Glutamatergic neuron (in vitro differentiated cells): ENCODE measurements at regions not wholly inside any gene's neighbourhood (a gene's known extent, or its start where the extent isn't known, plus 50 kb on each side); places are given as distances from the start of the nearest gene placed in this dataset.

Source experiments
- DNase-seq: peaks from one replicate; pipeline ENCODE4 v3.0.0; 2022
- H3K27ac Mint-ChIP-seq: one replicate; pipeline ENCODE4 v1.8.0; 2020; ENCODE audit warnings: mild to moderate bottlenecking, mixed read lengths, inconsistent platforms; ENCODE audit not compliant: unreplicated experiment
- H3K27me3 Mint-ChIP-seq: one replicate; pipeline ENCODE4 v1.8.0; 2020; ENCODE audit warnings: mild to moderate bottlenecking, moderate library complexity, mixed read lengths, inconsistent platforms; ENCODE audit not compliant: unreplicated experiment
- H3K36me3 Mint-ChIP-seq: one replicate; pipeline ENCODE4 v1.8.0; 2020; ENCODE audit warnings: mild to moderate bottlenecking, mixed read lengths, inconsistent platforms; ENCODE audit not compliant: unreplicated experiment
- H3K4me1 Mint-ChIP-seq: one replicate; pipeline ENCODE4 v1.8.0; 2020; ENCODE audit warnings: mild to moderate bottlenecking, low read depth, mixed read lengths, inconsistent platforms; ENCODE audit not compliant: unreplicated experiment
- H3K4me3 Mint-ChIP-seq: one replicate; pipeline ENCODE4 v1.8.0; 2020; ENCODE audit warnings: mild to moderate bottlenecking, mixed read lengths, inconsistent platforms; ENCODE audit not compliant: unreplicated experiment
- H3K9me3 Mint-ChIP-seq: one replicate; pipeline ENCODE4 v1.8.0; 2020; ENCODE audit warnings: mild to moderate bottlenecking, moderate library complexity, mixed read lengths, inconsistent platforms; ENCODE audit not compliant: unreplicated experiment
- CTCF ChIP-seq: fragments of 200-600 bp; sonication (generic); IDR thresholded peaks from one replicate; pipeline ENCODE4 v1.5.0; 2021; ENCODE audit not compliant: partially characterized antibody, unreplicated experiment

- TF ChIP-seq CTCF, result no peak
- Mint-ChIP-seq H3K27ac (no peak overlapping the region), H3K4me1 (peaks cover 12% of the 10 kb centered on the region), H3K9me3 (peaks cover 4% of the 10 kb centered on the region), H3K4me3 (no peak overlapping the region), H3K27me3 (peaks cover 6% of the 10 kb centered on the region), H3K36me3 (peaks cover 11% of the 10 kb centered on the region)
- no peak for DNase-seq
Observed at GRCh38 chr16:27679899-27680298, 130.0 kb downstream of the KATNIP start.

- Mint-ChIP-seq H3K9me3 (peaks cover 4% of the 10 kb centered on the region), H3K27me3 (peaks cover 6% of the 10 kb centered on the region), H3K36me3 (peaks cover 8% of the 10 kb centered on the region), H3K27ac (no peak overlapping the region), H3K4me3 (no peak overlapping the region), H3K4me1 (peaks cover 12% of the 10 kb centered on the region)
- DNase-seq, result no peak
- no peak for TF ChIP-seq CTCF
Observed at GRCh38 chr16:27681681-27682080, 131.7 kb downstream of the KATNIP start.

GRCh38 chr16:27684047-27684446 lies 134.1 kb downstream of the KATNIP start:
- no peak for DNase-seq
- TF ChIP-seq CTCF, result no peak
- H3K4me1 Mint-ChIP-seq, result no peaks in the 10 kb centered on the region
- H3K27me3 Mint-ChIP-seq, result peaks cover 8% of the 10 kb centered on the region
- no peak overlapping the region for H3K4me3 Mint-ChIP-seq
- H3K36me3 Mint-ChIP-seq, result peaks cover 3% of the 10 kb centered on the region
- peaks cover 3% of the 10 kb centered on the region for H3K9me3 Mint-ChIP-seq
- H3K27ac Mint-ChIP-seq, result no peak overlapping the region

GRCh38 chr16:27685807-27686206 lies 135.9 kb downstream of the KATNIP start:
- H3K27ac Mint-ChIP-seq, result no peak overlapping the region

GRCh38 chr16:27686926-27687325 lies 137.0 kb downstream of the KATNIP start:
- Mint-ChIP-seq H3K4me3 (no peak overlapping the region), H3K27me3 (peaks cover 6% of the 10 kb centered on the region), H3K4me1 (peaks cover 9% of the 10 kb centered on the region), H3K36me3 (no peaks in the 10 kb centered on the region), H3K9me3 (no peaks in the 10 kb centered on the region), H3K27ac (no peak overlapping the region)
- TF ChIP-seq CTCF, result no peak
- no peak for DNase-seq

More at GRCh38 chr16:27685807-27686206, 135.9 kb downstream of the KATNIP start:
- Mint-ChIP-seq H3K4me1 (peaks cover 6% of the 10 kb centered on the region), H3K36me3 (no peaks in the 10 kb centered on the region), H3K9me3 (no peaks in the 10 kb centered on the region), H3K4me3 (no peak overlapping the region), H3K27me3 (peaks cover 8% of the 10 kb centered on the region)
- no peak for TF ChIP-seq CTCF
- no peak for DNase-seq
